Neural cell (in vitro differentiated cells): ENCODE measurements at regions not wholly inside any gene's neighbourhood (a gene's known extent, or its start where the extent isn't known, plus 50 kb on each side); places are given as distances from the start of the nearest gene placed in this dataset.

Source experiments
- H2AFZ ChIP-seq: fragments of 200-600, 300-800 bp; sonication (generic), shearing (Covaris generic); 2 replicates; pipeline ENCODE4 v1.6.0; 2014; ENCODE audit warnings: low read depth, mild to moderate bottlenecking, antibody characterized with exemption, low read length, moderate library complexity
- H3F3A ChIP-seq: fragments of 200-600 bp; shearing (Covaris generic); 2 replicates; pipeline ENCODE4 v1.6.1; 2016; ENCODE audit warnings: mild to moderate bottlenecking, moderate library complexity, mixed read lengths, antibody characterized with exemption, low read length; ENCODE audit not compliant: insufficient read depth, poor library complexity, severe bottlenecking
- H3K27ac ChIP-seq: fragments of 200-600, 300-800 bp; sonication (generic), shearing (Covaris generic); 2 replicates; pipeline ENCODE4 v1.5.1; 2014; ENCODE audit warnings: mild to moderate bottlenecking, low read length, moderate library complexity
- H3K27me3 ChIP-seq: fragments of 300-800, 200-600 bp; sonication (generic), shearing (Covaris generic); 2 replicates; pipeline ENCODE4 v1.6.0; 2014; ENCODE audit warnings: mild to moderate bottlenecking, low read depth, low read length, moderate library complexity; ENCODE audit not compliant: insufficient read depth
- H3K36me3 ChIP-seq: fragments of 300-800, 200-600 bp; sonication (generic), shearing (Covaris generic); 2 replicates; pipeline ENCODE4 v1.5.1; 2014; ENCODE audit warnings: mild to moderate bottlenecking, antibody characterized with exemption, low read length, moderate library complexity; ENCODE audit not compliant: insufficient read depth
- H3K4me2 ChIP-seq: fragments of 300-800, 200-600 bp; sonication (generic), shearing (Covaris generic); 2 replicates; pipeline ENCODE4 v1.6.0; 2014; ENCODE audit warnings: mild to moderate bottlenecking, low read length
- H3K4me3 ChIP-seq: fragments of 300-800, 200-600 bp; sonication (generic), shearing (Covaris generic); 2 replicates; pipeline ENCODE4 v1.5.1; 2014; ENCODE audit warnings: mild to moderate bottlenecking, low read length, moderate library complexity
- H3K79me2 ChIP-seq: fragments of 200-600 bp; shearing (Covaris generic); replicated peaks from 2 replicates; pipeline ENCODE4 v1.6.0; 2014; ENCODE audit warnings: mild to moderate bottlenecking, low read length, moderate library complexity; ENCODE audit not compliant: insufficient read depth
- H3K9ac ChIP-seq: fragments of 300-800, 200-600 bp; sonication (generic), shearing (Covaris generic); 2 replicates; pipeline ENCODE4 v1.6.1; 2016; ENCODE audit warnings: mild to moderate bottlenecking, low read length, mixed read lengths
- H3K9me2 ChIP-seq: fragments of 200-600 bp; shearing (Covaris generic); 2 replicates; pipeline ENCODE4 v1.6.1; 2016; ENCODE audit warnings: mild to moderate bottlenecking, low read length, mixed read lengths; ENCODE audit not compliant: insufficient read depth
- H3K9me3 ChIP-seq: fragments of 200-600, 300-800 bp; sonication (generic), shearing (Covaris generic); 2 replicates; pipeline ENCODE4 v1.6.1; 2016; ENCODE audit warnings: mild to moderate bottlenecking, mixed run types, low read length, moderate library complexity, mixed read lengths
- H4K20me1 ChIP-seq: fragments of 200-600 bp; shearing (Covaris generic); 2 replicates; pipeline ENCODE4 v1.6.1; 2016; ENCODE audit warnings: mild to moderate bottlenecking, mixed run types; ENCODE audit not compliant: insufficient read depth
- CTCF ChIP-seq: fragments of 450-650 bp; IDR thresholded peaks from 2 replicates; pipeline ENCODE4 v1.5.1; 2014; ENCODE audit warnings: antibody characterized with exemption, mild to moderate bottlenecking, moderate library complexity; ENCODE audit not compliant: poor library complexity, severe bottlenecking
- EP300 ChIP-seq: fragments of 450-650 bp; conservative IDR thresholded peaks from 2 replicates; pipeline ENCODE4 v1.6.1; 2014; ENCODE audit warnings: antibody characterized with exemption, mild to moderate bottlenecking, moderate library complexity; ENCODE audit not compliant: poor library complexity, severe bottlenecking
- EZH2 ChIP-seq: fragments of 200-600, 300-800 bp; shearing (Covaris generic), sonication (generic); IDR thresholded peaks from 2 replicates; pipeline ENCODE4 v1.6.1; 2014; ENCODE audit warnings: antibody characterized with exemption, low read length, borderline replicate concordance, mild to moderate bottlenecking; ENCODE audit not compliant: insufficient read depth, poor library complexity, severe bottlenecking
- MXI1 ChIP-seq: fragments of 450-650 bp; conservative IDR thresholded peaks from 2 replicates; pipeline ENCODE4 v1.6.1; 2014; ENCODE audit warnings: antibody characterized with exemption, mild to moderate bottlenecking; ENCODE audit not compliant: poor library complexity, severe bottlenecking
- POLR2AphosphoS5 ChIP-seq: IDR thresholded peaks from 2 replicates; pipeline ENCODE4 v1.6.1; 2012
- RAD21 ChIP-seq: fragments of 450-650 bp; conservative IDR thresholded peaks from 2 replicates; pipeline ENCODE4 v1.6.1; 2014; ENCODE audit warnings: antibody characterized with exemption, mild to moderate bottlenecking, moderate library complexity
- REST ChIP-seq: IDR thresholded peaks from 2 replicates; pipeline ENCODE4 v1.6.1; 2012; ENCODE audit warnings: borderline replicate concordance
- SMC3 ChIP-seq: fragments of 450-650 bp; conservative IDR thresholded peaks from 2 replicates; pipeline ENCODE4 v1.6.1; 2014; ENCODE audit warnings: antibody characterized with exemption, mild to moderate bottlenecking, moderate library complexity; ENCODE audit not compliant: poor library complexity
- TAF1 ChIP-seq: IDR thresholded peaks from 2 replicates; pipeline ENCODE4 v1.6.1; 2012; ENCODE audit warnings: low read depth
- small RNA-seq, 3 experiments: library from RNA; depleted of rRNA; stranded (forward); fragments of <200 nt; gene quantifications; one replicate each; pipeline ENCODE3, GENCODE V24; 2012

- H3K9me2 ChIP-seq: no peaks in the 10 kb centered on the region
- H2AFZ ChIP-seq: no peak overlapping the region
- H3K79me2 ChIP-seq: no peaks in the 10 kb centered on the region
- no peak overlapping the region for H3K9ac ChIP-seq
- H3K27me3 ChIP-seq: no peaks in the 10 kb centered on the region
- H3K27ac ChIP-seq: no peak overlapping the region
- TF ChIP-seq EZH2: no peak
- no peaks in the 10 kb centered on the region for H3K36me3 ChIP-seq
- no peak overlapping the region for H3K4me2 ChIP-seq
- no peaks in the 10 kb centered on the region for H3K9me3 ChIP-seq
- H4K20me1 ChIP-seq: no peaks in the 10 kb centered on the region
- no peaks in the 10 kb centered on the region for H3F3A ChIP-seq
- no peak overlapping the region for H3K4me3 ChIP-seq
Observed at GRCh38 chr11:28393348-28393747, 285.2 kb downstream of the METTL15 start.

GRCh38 chr11:28384418-28384817 is 276.2 kb downstream of the METTL15 start:
- no peak for TF ChIP-seq EZH2
- TF ChIP-seq RAD21: no peak
- Histone ChIP-seq H4K20me1 (no peaks in the 10 kb centered on the region), H3K9ac (no peak overlapping the region), H3K4me3 (no peak overlapping the region), H3K9me2 (no peaks in the 10 kb centered on the region), H3K79me2 (no peaks in the 10 kb centered on the region), H3K27me3 (no peaks in the 10 kb centered on the region), H3K4me2 (no peak overlapping the region), H3K36me3 (no peaks in the 10 kb centered on the region), H3K27ac (no peak overlapping the region), H2AFZ (no peak overlapping the region), H3K9me3 (no peaks in the 10 kb centered on the region), H3F3A (no peaks in the 10 kb centered on the region)

GRCh38 chr11:28383456-28383855 is 275.3 kb downstream of the METTL15 start:
- Histone ChIP-seq H3F3A (no peaks in the 10 kb centered on the region), H3K9me2 (no peaks in the 10 kb centered on the region), H3K27me3 (no peaks in the 10 kb centered on the region), H3K4me3 (no peak overlapping the region), H4K20me1 (no peaks in the 10 kb centered on the region), H3K4me2 (no peak overlapping the region), H3K36me3 (no peaks in the 10 kb centered on the region), H3K79me2 (no peaks in the 10 kb centered on the region), H3K9me3 (no peaks in the 10 kb centered on the region), H3K27ac (no peak overlapping the region), H3K9ac (no peak overlapping the region), H2AFZ (no peak overlapping the region)
- TF ChIP-seq POLR2AphosphoS5 (no peak), EP300 (no peak), MXI1 (no peak), CTCF (no peak), SMC3 (no peak), RAD21 (no peak), EZH2 (no peak), REST (no peak), TAF1 (no peak)

Small RNA genes lying in the stretch of these regions (small RNA-seq; reads per million reads assigned to genes)
- gene MIR8068: 0 reads per million in 3 experiments
- 0 reads per million in 3 experiments for gene RN7SL240P
